HG03159 (cell line): ENCODE measurements at regions not wholly inside any gene's neighbourhood (a gene's known extent, or its start where the extent isn't known, plus 50 kb on each side); places are given as distances from the start of the nearest gene placed in this dataset.
A peak's percentile ranks its signal among the peaks of the same experiment; 100 is the strongest.
"Not testable (repeated sequence)": the region's sequence is repeated elsewhere in the genome, so short reads cannot be mapped to it uniquely, and the experiment has no call there.

ENCODE experiments used
- ATAC-seq: cut with Tn5 transposase; IDR thresholded peaks from one replicate; pipeline ENCODE4 v1.9.1; 2021; ENCODE audit warnings: mild to moderate bottlenecking, moderate library complexity; ENCODE audit not compliant: unreplicated experiment

GRCh38 chr1:146376708-146377496 lies 148.1 kb upstream of the NOTCH2NLA start:
- ATAC-seq = peak; percentile 90

- ATAC-seq = not testable (repeated sequence)
Measured at GRCh38 chr1:146376309-146376707, 147.5 kb upstream of the NOTCH2NLA start.

- not testable (repeated sequence) for ATAC-seq
Measured at GRCh38 chr1:146375108-146375507, 146.3 kb upstream of the NOTCH2NLA start.

- not testable (repeated sequence) for ATAC-seq
Measured at GRCh38 chr1:146369940-146370339, 141.1 kb upstream of the NOTCH2NLA start.

- ATAC-seq = not testable (repeated sequence)
Measured at GRCh38 chr1:146355373-146355772, 126.6 kb upstream of the NOTCH2NLA start.

GRCh38 chr1:146326863-146327262 lies 98.0 kb upstream of the NOTCH2NLA start:
- ATAC-seq = not testable (repeated sequence)

GRCh38 chr1:146324463-146324862 lies 95.6 kb upstream of the NOTCH2NLA start:
- not testable (repeated sequence) for ATAC-seq

- ATAC-seq = not testable (repeated sequence)
Measured at GRCh38 chr1:146323302-146323701, 94.5 kb upstream of the NOTCH2NLA start.

GRCh38 chr1:146322893-146323292 lies 94.1 kb upstream of the NOTCH2NLA start:
- ATAC-seq = not testable (repeated sequence)

- not testable (repeated sequence) for ATAC-seq
Measured at GRCh38 chr1:146318715-146319114, 89.9 kb upstream of the NOTCH2NLA start.

- ATAC-seq = not testable (repeated sequence)
Measured at GRCh38 chr1:146317785-146318184, 89.0 kb upstream of the NOTCH2NLA start.

GRCh38 chr1:146314449-146315246 lies 85.8 kb upstream of the NOTCH2NLA start:
- ATAC-seq = not testable (repeated sequence)

- ATAC-seq = not testable (repeated sequence)
Measured at GRCh38 chr1:146310579-146310978, 81.8 kb upstream of the NOTCH2NLA start.

- ATAC-seq = not testable (repeated sequence)
Measured at GRCh38 chr1:146309427-146309826, 80.6 kb upstream of the NOTCH2NLA start.

GRCh38 chr1:146308892-146309291 lies 80.1 kb upstream of the NOTCH2NLA start:
- ATAC-seq = not testable (repeated sequence)

- not testable (repeated sequence) for ATAC-seq
Measured at GRCh38 chr1:146308152-146308551, 79.3 kb upstream of the NOTCH2NLA start.

GRCh38 chr1:146307632-146308031 lies 78.8 kb upstream of the NOTCH2NLA start:
- peak; percentile 94 for ATAC-seq

- ATAC-seq = not testable (repeated sequence)
Measured at GRCh38 chr1:146306651-146307050, 77.8 kb upstream of the NOTCH2NLA start.

GRCh38 chr1:146305442-146305841 lies 76.6 kb upstream of the NOTCH2NLA start:
- ATAC-seq = not testable (repeated sequence)

- peak; percentile 89 for ATAC-seq
Measured at GRCh38 chr1:146298575-146298897, 69.7 kb upstream of the NOTCH2NLA start.

GRCh38 chr1:146297781-146298574 lies 69.2 kb upstream of the NOTCH2NLA start:
- peak; percentile 47 for ATAC-seq
